ENCODE measurements at regions not wholly inside any gene's neighbourhood (a gene's known extent, or its start where the extent isn't known, plus 50 kb on each side); places are given as distances from the start of the nearest gene placed in this dataset.
"Not testable (repeated sequence)": the region's sequence is repeated elsewhere in the genome, so short reads cannot be mapped to it uniquely, and the experiment has no call there.

DNA sequence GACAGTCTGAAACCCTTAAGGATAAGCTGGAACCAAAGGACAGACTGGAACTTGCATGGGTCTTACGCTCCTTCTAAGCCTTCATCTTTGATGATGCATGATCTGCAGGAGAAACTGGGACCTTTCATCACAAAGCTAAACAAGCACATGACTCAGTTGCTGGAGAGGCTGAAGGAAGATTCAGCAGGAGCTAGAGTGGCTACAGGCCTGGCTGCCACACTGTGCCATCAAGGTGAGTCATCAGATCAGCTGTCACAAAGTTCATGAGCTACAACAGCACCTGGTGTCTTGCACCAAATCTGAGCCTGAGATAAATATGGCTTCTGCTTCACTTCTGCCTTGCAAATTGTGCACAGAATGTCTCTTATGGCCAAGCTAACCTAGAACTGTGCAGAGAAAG, 95.5 kb upstream of the MARK1 start:
- CTCF ChIA-PET: interaction anchor here (0.5 to 0.8 kb wide), 2 partner anchors 9 to 14 kb away, joined by 3 to 4 read pairs; no protein-coding TSS in a partner anchor
- no peak overlapping the region for H3K27ac Mint-ChIP-seq
- DNase-seq: no peak
- no peaks in the 10 kb centered on the region for H3K9me3 Mint-ChIP-seq
- H3K4me1 Mint-ChIP-seq: no peaks in the 10 kb centered on the region
- no peaks in the 10 kb centered on the region for H3K36me3 Mint-ChIP-seq
- no peaks in the 10 kb centered on the region for H3K27me3 Mint-ChIP-seq
- H3K4me3 Mint-ChIP-seq: no peak overlapping the region

DNA sequence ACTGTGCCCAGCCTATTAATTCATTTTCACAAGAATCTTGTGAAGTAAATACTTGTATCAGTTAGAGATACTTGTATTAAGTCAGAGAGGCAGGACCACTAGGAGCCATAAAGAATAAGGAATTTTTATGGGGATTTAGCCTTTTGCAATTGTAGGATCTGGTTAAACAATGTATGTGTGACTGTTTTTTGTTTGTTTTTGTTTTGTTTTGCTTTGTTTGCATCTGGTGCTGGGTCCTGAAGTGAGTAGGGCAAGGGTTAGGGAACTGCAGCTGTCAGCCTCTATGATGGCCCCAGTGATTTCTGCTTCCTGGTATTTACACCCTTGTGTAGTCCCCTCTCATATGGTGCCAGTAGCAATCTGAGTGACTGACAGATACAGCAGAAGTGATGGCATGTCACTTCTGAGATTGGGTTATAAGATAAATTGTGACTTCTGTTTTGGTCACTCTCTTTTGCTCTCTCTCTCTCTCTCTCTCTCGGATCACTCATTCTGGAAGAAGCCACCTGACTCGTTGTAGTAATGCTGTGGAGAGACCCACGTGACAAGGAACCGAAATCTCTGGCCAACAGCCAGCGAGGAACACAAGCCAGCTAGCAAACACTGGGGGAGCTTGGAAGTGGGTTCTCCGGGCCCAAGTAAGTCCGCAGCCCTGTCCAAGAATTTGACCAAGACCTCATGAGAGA, 96.2 kb upstream of the MARK1 start:
- no peak for DNase-seq
- H3K9me3 Mint-ChIP-seq: no peaks in the 10 kb centered on the region
- H3K27ac Mint-ChIP-seq: no peak overlapping the region
- no peak overlapping the region for H3K4me3 Mint-ChIP-seq
- no peaks in the 10 kb centered on the region for H3K4me1 Mint-ChIP-seq
- CTCF ChIA-PET: interaction anchor here (0.8 kb wide), 1 partner anchor 13 kb away, joined by 3 read pairs; no protein-coding TSS in a partner anchor
- no peaks in the 10 kb centered on the region for H3K36me3 Mint-ChIP-seq
- H3K27me3 Mint-ChIP-seq: no peaks in the 10 kb centered on the region

DNA sequence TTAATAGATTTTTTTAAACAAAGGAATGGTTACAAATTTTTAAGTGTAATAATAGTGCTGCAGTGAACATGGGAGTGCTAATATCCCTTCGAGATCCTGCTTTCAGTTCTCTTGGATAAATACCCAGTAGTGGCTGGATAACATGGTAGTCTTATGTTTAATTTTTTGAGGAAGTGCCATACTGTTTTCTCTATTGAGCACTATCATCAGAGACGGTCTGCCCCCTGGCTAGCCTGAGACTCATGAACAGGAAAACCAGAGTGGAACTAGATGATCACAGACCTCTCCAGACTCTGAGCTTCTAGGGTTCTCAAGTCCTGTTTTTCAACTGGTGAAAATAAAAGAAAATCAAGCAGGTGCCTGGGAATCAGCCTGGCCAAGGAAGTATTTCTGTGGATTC, 97.3 kb upstream of the MARK1 start:
- Mint-ChIP-seq H3K4me3 (no peak overlapping the region), H3K9me3 (no peaks in the 10 kb centered on the region), H3K27ac (no peak overlapping the region), H3K36me3 (no peaks in the 10 kb centered on the region), H3K4me1 (no peaks in the 10 kb centered on the region), H3K27me3 (no peaks in the 10 kb centered on the region)
- DNase-seq: no peak
- CTCF ChIA-PET: no interaction called here

DNA sequence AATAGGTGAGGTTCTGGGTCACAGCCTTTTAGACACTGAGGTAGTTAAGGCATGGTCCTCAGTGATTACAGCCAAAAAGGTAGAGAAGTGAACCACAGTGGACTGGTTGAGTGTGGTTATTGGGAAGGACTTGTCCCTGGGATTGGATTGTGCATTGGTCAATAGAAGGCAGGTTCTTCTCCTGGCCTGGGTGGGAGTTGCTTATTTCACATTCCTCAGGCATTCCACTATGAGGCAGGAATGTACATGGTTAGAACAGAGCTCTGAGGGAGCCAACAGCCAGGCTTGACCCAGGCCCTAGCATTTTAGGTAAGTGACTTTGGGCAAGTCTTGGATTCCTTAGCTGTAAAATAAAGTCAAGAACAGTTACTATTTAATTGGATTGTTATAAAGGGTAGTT, 97.9 kb upstream of the MARK1 start:
- H3K36me3 Mint-ChIP-seq: no peaks in the 10 kb centered on the region
- DNase-seq: no peak
- no peak overlapping the region for H3K4me3 Mint-ChIP-seq
- CTCF ChIA-PET: no interaction called here
- no peaks in the 10 kb centered on the region for H3K27me3 Mint-ChIP-seq
- no peaks in the 10 kb centered on the region for H3K9me3 Mint-ChIP-seq
- no peak overlapping the region for H3K27ac Mint-ChIP-seq
- H3K4me1 Mint-ChIP-seq: no peaks in the 10 kb centered on the region

DNA sequence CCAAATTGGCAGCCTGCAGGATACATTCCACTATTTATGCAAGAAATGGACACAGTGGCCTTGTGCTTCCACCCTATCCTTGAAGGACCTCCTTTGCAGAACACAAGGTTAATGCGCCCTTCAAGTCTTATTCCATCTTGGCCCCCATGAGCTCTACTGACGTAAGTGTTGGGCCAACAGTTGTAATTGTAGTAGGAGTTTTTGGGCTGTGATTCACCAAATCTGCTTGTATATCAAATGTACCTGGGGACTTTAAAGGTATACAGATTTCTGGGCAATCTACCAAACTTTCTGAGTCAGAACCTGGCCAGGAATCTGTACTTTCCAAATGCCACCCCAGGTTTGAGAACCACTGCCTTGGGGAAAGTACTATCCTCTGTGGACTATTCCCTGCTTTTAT, 100.9 kb upstream of the MARK1 start:
- no peaks in the 10 kb centered on the region for H3K27me3 Mint-ChIP-seq
- no peak for DNase-seq
- CTCF ChIA-PET: no interaction called here
- H3K4me3 Mint-ChIP-seq: no peak overlapping the region
- no peaks in the 10 kb centered on the region for H3K9me3 Mint-ChIP-seq
- H3K27ac Mint-ChIP-seq: no peak overlapping the region
- H3K36me3 Mint-ChIP-seq: no peaks in the 10 kb centered on the region
- H3K4me1 Mint-ChIP-seq: no peaks in the 10 kb centered on the region

DNA sequence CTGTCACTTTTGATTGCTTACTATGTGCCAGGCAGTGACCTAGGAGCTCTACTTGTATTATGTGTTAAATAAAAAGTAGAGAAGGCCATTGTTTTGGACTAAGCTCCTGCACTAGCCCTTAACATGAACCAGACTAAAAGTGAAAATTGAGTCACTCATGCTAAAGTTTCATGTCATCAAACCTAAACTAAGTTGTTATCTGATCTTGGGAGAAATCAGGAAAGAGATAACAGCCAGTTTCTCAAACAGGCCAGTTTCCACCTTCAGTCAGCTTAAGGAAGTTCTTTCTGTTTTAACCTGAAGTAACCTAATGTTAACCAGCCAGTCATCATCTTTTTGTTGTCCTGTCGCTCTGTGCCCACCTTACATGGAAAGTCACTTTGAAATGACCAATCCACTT, 102.1 kb upstream of the MARK1 start:
- CTCF ChIA-PET: no interaction called here
- no peak overlapping the region for H3K4me3 Mint-ChIP-seq
- H3K4me1 Mint-ChIP-seq: no peaks in the 10 kb centered on the region

DNA sequence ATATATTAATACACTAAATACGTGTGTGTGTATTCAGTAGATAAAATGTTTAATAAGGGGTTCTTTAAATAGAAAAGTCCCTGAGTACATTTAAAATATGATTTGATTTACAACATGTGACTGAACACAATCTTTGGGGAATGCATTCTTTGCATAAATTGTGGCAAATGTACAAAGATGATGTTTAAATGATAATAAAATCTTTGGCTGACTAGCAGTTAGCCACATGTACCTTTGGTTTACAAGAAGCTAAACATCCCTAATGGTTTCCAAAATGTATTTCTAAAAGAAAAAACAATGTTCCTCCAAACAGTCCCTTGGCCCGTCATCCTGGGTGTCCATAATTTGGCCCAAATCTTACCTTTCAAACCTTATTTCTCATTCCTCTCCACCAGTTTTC, 106.4 kb upstream of the MARK1 start:
- no peak for DNase-seq
- H3K36me3 Mint-ChIP-seq: no peaks in the 10 kb centered on the region
- no peak overlapping the region for H3K4me3 Mint-ChIP-seq
- no peaks in the 10 kb centered on the region for H3K27me3 Mint-ChIP-seq
- H3K4me1 Mint-ChIP-seq: no peaks in the 10 kb centered on the region
- no peak overlapping the region for H3K27ac Mint-ChIP-seq
- CTCF ChIA-PET: no interaction called here
- no peaks in the 10 kb centered on the region for H3K9me3 Mint-ChIP-seq

More for the DNA sequence above, 102.1 kb upstream of the MARK1 start:
- no peaks in the 10 kb centered on the region for H3K27me3 Mint-ChIP-seq
- H3K9me3 Mint-ChIP-seq: no peaks in the 10 kb centered on the region
- no peaks in the 10 kb centered on the region for H3K36me3 Mint-ChIP-seq
- no peak for DNase-seq
- H3K27ac Mint-ChIP-seq: no peak overlapping the region

DNA sequence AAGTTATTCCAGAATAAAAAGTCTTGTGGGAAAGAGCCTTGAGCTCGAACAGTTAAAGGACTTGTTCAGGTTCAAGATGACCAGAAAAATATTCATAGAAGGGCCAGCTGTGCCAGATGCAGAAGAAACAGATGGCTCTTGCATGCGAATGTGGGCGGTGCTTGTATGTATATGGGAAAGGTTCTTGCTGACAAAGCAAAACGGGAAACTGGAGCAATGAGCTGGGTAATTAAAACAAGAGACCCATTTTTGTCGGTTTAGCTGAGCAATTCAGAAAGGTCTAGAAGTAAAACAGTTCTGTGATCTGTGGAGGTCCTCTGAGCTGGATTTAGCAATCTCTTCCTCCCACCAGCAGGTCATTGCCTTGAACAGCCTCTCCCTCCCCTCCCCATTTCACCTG, 107.2 kb upstream of the MARK1 start:
- H3K36me3 Mint-ChIP-seq: no peaks in the 10 kb centered on the region
- H3K4me1 Mint-ChIP-seq: no peaks in the 10 kb centered on the region
- H3K27me3 Mint-ChIP-seq: no peaks in the 10 kb centered on the region
- no peak for DNase-seq
- no peaks in the 10 kb centered on the region for H3K9me3 Mint-ChIP-seq
- CTCF ChIA-PET: no interaction called here
- no peak overlapping the region for H3K4me3 Mint-ChIP-seq
- no peak overlapping the region for H3K27ac Mint-ChIP-seq

DNA sequence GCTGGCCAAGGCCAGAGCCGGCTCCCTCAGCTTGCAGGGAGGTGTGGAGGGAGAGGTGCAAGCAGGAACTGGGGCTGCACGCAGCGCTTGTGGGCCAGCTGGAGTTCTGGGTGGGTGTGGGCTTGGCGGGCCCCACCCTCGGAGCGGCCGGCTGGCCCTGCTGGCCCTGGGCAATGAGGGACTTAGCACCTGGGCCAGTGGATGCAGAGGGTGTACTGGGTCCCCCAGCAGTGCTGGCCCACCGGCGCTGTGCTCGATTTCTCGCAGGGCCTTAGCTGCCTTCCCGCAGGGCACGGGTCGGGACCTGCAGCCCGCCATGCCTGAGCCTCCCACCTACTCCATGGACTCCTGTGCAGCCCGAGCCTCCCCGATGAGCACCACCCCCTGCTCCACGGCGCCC, 115.6 kb upstream of the MARK1 start:
- H3K4me1 Mint-ChIP-seq, H3K9me3 Mint-ChIP-seq, H3K36me3 Mint-ChIP-seq, H3K27me3 Mint-ChIP-seq, H3K27ac Mint-ChIP-seq, CTCF ChIA-PET, H3K4me3 Mint-ChIP-seq, DNase-seq: not testable (repeated sequence)

DNA sequence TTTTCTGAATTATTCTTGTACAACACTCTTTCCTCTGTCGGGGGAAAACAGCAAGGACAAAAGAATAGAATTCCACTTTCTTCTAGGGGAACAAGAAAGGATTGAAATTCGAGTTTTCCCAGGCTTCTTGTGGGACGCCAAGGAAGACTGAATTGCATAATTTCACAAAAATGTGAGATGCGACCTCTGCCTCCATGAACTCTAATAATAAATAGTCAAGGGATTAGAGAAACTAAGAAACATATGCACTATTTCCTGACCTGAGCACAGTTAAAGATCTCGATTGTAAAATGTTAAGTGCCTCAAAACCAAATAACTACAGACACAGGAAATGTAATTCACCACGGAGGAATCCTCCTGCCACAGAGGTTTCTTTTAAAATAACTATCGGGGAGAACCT, 117.3 kb upstream of the MARK1 start:
- no peak overlapping the region for H3K27ac Mint-ChIP-seq
- no peaks in the 10 kb centered on the region for H3K36me3 Mint-ChIP-seq

DNA sequence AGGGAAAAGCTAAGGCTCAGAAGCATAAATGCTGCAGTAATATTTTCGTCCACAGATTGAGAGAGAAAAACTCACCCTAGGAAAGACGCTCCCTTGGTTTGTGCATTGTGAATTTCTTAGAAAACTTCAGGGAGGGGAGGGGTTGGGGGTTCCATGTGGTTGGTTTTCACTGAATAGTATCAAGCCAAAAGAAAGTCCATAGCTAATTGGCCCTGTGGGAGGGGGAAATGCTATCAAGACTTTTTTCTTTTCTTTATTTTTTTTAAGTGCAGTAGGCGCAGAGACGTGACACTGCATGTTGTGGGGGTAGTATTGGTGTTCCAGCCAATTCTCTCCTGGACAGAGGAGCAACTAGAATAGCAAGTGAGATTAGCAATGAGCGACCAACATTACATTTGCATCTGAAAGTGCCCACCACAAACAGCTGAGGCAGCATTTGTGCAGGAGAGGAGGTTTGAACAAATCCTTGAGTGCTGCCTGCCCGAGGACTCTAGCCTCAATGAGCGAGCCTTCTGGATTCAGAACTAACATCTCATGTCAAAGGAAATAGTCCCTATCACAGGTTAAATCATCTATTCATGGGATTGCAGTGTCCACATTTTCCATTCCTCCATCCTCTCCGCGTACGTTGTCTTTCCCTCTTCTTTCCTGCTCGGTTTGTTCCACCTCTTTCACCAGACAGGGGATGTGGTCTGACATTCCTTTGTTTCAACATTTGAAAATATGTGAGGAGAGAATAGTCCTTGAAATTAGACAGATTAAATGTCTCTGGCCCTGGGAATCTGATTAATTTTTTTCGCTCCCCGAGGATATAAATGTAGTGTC, 118.0 kb upstream of the MARK1 start:
- Mint-ChIP-seq H3K27ac (no peak overlapping the region), H3K4me1 (no peaks in the 10 kb centered on the region), H3K27me3 (peaks cover 11% of the 10 kb centered on the region), H3K4me3 (no peak overlapping the region), H3K36me3 (no peaks in the 10 kb centered on the region), H3K9me3 (no peaks in the 10 kb centered on the region)
- CTCF ChIA-PET: no interaction called here
- no peak for DNase-seq

More for the DNA sequence above, 117.3 kb upstream of the MARK1 start:
- Mint-ChIP-seq H3K9me3 (no peaks in the 10 kb centered on the region), H3K4me1 (no peaks in the 10 kb centered on the region), H3K27me3 (peaks cover 11% of the 10 kb centered on the region), H3K4me3 (no peak overlapping the region)
- no peak for DNase-seq
- CTCF ChIA-PET: no interaction called here

DNA sequence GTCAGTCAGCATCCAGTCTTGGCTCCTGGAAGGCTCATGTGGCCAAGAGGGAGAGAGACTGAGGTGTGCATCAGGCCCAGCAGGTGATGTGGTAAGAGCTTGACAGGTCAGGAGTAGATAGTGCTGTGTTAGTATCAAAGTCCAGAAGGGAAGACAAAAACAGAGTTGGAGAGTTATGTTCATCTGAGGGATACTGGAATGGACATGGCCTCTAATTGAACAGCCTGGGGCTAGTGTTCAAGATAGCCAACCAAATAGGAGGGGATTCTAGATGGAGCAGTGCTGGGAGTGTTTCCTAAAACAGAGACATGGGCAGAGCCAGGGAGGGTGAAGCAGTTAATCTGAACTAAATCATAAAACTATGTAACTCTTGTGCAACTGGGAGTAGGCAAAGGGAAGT, 120.7 kb upstream of the MARK1 start:
- no peaks in the 10 kb centered on the region for H3K9me3 Mint-ChIP-seq
- no peaks in the 10 kb centered on the region for H3K4me1 Mint-ChIP-seq
- no peaks in the 10 kb centered on the region for H3K36me3 Mint-ChIP-seq
- peaks cover 11% of the 10 kb centered on the region for H3K27me3 Mint-ChIP-seq
- CTCF ChIA-PET: no interaction called here
- no peak overlapping the region for H3K4me3 Mint-ChIP-seq
- no peak for DNase-seq
- no peak overlapping the region for H3K27ac Mint-ChIP-seq

DNA sequence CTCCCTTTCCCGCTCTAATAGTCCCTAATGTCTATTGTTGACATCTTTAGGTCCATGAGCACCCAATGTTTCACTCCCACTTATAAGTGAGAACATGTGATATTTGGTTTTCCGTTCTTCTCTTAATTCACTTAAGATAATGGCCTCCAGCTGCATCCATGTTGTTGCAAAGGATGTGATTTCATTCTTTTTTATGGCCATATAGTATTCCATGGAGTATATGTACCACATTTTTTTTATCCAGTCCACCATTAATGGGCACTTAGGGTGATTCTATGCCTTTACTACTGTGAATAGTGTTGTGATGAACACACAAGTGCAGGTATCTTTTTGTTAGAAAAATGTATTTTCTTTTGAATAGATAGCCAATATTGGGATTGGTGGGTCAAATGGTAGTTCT, 126.0 kb upstream of the RAB3GAP2 start:
- CTCF ChIA-PET: no interaction called here
- Mint-ChIP-seq H3K27ac (no peak overlapping the region), H3K27me3 (peaks cover 4% of the 10 kb centered on the region), H3K36me3 (no peaks in the 10 kb centered on the region), H3K4me1 (no peaks in the 10 kb centered on the region), H3K4me3 (no peak overlapping the region), H3K9me3 (no peaks in the 10 kb centered on the region)
- no peak for DNase-seq

DNA sequence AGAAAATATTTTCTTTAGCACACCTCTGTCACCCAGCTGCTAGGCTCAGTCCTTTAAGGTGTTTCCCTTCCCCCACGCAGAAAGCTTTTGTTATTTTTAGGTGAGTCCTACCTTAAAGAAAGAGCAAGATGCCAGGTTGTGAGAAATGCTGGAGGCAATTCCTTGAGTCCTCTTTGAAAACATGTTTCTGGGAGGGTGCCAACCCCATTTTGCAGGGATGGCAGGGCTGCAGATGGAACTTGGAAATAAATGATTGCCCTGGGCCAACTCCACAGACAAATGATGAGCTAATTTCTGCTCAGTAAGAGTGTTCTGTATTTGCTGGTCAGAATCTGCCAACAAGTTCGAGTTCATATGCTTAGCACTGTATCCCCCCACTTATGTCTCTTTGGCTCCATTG, 119.2 kb upstream of the RAB3GAP2 start:
- peaks cover 4% of the 10 kb centered on the region for H3K27me3 Mint-ChIP-seq
- H3K4me3 Mint-ChIP-seq: no peak overlapping the region
- H3K4me1 Mint-ChIP-seq: no peaks in the 10 kb centered on the region

DNA sequence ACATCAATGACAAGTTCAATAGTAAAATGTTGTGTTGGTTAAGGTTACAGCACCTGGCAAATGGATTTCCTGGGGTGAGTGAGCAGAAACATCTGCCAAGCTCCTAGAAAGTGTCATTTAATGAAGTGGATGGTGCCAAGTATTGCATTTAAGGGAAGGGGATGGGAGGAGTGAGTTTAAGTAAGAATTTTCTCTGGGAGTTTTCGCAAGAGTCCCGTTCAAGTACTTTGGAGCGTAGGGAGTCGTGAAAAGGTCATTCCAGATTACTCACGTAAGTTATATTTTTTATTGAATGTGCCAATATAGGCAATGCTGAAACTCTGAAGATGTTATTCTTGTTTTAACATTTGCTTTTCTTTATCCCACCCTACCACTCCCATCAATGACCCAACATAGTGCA, 117.4 kb upstream of the RAB3GAP2 start:
- CTCF ChIA-PET: no interaction called here
- no peaks in the 10 kb centered on the region for H3K27me3 Mint-ChIP-seq
- H3K9me3 Mint-ChIP-seq: no peaks in the 10 kb centered on the region
- H3K36me3 Mint-ChIP-seq: no peaks in the 10 kb centered on the region
- H3K4me3 Mint-ChIP-seq: no peak overlapping the region
- no peak for DNase-seq
- no peaks in the 10 kb centered on the region for H3K4me1 Mint-ChIP-seq
- H3K27ac Mint-ChIP-seq: no peak overlapping the region

More for the DNA sequence above, 119.2 kb upstream of the RAB3GAP2 start:
- H3K36me3 Mint-ChIP-seq: no peaks in the 10 kb centered on the region
- H3K9me3 Mint-ChIP-seq: no peaks in the 10 kb centered on the region
- DNase-seq: no peak
- no peak overlapping the region for H3K27ac Mint-ChIP-seq
- CTCF ChIA-PET: interaction anchor here (1.0 kb wide), 1 partner anchor 42 kb away, joined by 3 read pairs; no protein-coding TSS in a partner anchor
